COLO668 (cell line): ENCODE measurements at regions not wholly inside any gene's neighbourhood (a gene's known extent, or its start where the extent isn't known, plus 50 kb on each side); places are given as distances from the start of the nearest gene placed in this dataset.
"Not testable (repeated sequence)": the region's sequence is repeated elsewhere in the genome, so short reads cannot be mapped to it uniquely, and the experiment has no call there.

Source experiments
- DNase-seq: peaks from one replicate; lab custom pipeline; 2025; ENCODE audit not compliant: unreplicated experiment; lab: John Stamatoyannopoulos, UW

DNA sequence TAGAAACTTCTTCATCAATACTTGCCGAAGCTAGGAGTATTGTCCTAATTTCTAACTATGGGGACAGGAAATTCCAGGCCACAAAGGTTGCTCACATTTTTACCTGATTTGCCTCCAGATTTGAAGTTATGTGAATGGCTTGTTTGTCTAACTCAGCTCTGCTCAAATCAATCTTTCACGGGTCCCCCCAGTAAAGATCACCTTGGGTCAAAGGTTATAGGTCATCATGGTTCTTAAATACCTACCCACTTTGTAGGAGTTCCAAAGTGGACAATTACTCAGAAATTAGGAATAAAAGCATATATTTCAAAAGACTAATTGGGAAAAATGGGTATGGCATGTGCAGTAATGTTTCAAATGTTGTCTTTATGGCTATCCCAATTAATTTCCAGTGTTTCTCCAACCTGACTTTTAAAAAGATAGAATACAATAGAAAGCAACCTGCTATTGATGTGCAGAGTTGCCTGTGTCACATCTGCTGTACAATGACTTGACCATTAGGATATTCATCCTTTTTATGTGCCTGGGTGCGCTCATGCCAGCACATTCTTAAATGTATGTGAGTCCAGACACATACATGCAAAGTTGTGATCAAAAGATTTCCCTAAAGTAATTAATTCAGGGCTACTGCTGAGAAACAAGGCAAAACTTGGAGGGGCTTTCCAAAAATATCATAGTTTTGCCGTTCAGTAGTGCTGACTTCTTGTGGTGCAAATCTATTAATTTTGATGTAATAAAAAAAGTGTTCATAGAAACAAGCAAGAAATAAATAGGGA is 126.1 kb downstream of the MYCN start:
- DNase-seq, result no peak

- not testable (repeated sequence) for DNase-seq
Measured at GRCh38 chr2:16065272-16066069, 125.1 kb downstream of the MYCN start.

GRCh38 chr2:16064745-16065144 is 124.4 kb downstream of the MYCN start:
- DNase-seq, result no peak

GRCh38 chr2:16063955-16064633 is 123.7 kb downstream of the MYCN start:
- no peak for DNase-seq

DNA sequence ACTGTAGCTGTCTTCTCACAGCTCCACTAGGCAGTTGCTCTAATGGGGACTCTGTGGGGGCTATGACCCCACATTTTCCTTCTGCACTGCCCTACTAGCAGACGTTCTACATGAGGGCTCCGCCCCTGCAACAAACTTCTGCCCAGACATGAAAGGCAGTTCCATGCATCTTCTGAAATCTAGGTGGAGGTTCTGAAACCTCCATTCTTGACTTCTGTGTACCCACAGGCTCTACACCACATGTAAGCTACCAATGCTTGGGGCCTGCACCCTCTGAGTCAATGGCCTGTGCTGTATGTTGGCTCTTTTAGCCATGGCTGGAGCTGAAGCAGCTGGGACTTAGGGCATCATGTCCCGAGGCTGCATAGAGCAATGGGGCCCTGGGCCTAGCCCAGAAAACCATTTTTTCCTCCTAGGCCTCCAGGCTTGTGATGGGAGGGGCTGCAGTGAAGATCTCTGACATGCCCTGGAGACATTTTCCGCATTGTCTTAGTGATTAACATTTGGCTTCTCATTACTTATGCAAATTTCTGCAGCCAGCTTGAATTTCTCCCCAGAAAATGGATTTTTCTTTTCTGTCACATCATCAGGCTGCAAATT is 123.0 kb downstream of the MYCN start:
- no peak for DNase-seq

DNA sequence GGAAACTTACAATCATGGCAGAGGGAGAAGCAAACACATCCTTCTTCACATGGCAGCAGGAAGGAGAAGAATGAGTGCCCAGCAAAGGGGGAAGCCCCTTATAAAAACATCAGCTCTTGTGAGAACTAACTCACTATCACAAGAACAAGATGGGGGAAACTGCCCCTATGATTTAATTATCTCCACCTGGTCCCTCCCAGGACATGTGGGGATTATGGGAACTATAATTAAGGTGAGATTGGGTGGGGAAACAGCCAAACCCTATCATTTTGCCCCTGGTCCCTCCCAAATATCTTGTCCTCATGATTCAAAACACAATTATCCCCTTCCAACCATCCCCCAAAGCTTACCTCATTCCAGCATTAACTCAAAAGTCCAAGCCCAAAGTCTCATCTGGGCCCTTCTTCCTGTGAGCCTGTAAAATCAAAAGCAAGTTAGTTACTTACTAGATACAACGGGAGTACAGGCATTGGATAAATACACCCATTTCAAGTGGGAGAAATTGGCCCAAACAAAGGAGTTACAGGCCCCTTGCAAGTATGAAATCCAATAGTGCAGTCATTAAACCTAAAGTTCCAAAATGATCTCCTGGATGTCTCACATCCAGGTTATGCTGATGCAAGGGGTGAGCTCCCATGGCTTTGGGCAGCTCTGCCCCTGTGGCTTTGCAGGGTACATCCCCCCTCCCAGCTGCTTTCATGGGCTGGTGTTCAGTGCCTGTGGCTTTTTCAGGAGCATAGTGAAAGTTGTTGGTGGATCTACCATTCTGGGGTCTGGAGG is 122.3 kb downstream of the MYCN start:
- DNase-seq, result no peak

DNA sequence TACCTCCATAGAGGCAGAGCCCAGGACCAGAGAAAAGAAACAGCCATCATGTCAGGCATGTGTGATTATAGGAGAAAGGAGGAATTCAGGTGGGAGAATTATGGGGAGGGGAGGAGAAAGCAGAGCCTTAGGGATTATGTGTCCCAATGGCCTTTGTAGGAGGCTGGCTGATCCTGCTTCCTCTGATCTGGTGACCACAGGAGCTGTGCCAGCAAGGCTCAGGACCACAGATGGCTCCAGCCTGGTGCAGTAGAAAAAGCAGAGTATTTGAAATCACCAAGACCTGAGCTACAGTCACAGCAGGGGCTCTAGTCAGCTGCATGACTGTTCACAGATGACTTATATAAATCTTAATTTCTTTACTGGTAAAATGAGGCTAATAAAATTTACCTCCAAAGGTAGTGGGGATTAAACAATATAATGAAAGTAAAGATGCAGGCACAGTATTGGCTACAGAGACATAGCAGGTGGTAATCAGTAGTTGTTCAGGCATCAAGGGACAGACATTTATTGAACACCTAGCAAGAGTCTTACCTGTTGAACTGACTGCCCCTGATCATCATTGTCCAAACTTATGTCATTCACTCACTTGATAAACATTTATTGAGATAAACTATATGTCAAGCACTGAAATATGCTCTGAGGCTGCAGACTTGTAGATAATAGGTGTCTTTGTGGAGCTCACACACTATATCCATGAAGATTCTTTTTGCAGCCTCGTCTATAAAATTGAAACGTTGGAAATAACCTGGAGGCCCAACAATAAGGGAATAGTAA is 121.3 kb downstream of the MYCN start:
- DNase-seq, result no peak

DNA sequence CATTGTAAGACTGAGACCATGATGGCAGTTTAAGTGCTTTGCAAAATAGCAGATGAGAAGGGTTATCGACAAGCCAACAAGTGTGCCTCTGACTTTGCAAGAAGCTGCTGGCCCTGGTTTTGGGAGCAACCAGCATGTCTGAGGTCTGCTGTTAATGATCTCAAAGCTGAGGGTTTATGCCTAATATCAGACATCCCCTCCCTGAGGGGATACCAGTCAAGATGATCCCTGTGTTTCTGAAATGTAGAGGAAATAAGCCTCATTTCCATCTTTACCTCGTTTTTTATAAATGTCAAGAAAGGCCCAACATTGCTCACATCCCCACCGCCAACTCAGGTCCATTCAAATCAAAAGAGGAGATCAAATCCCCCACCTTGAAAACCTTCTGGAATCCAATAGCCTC is 120.6 kb downstream of the MYCN start:
- no peak for DNase-seq

DNA sequence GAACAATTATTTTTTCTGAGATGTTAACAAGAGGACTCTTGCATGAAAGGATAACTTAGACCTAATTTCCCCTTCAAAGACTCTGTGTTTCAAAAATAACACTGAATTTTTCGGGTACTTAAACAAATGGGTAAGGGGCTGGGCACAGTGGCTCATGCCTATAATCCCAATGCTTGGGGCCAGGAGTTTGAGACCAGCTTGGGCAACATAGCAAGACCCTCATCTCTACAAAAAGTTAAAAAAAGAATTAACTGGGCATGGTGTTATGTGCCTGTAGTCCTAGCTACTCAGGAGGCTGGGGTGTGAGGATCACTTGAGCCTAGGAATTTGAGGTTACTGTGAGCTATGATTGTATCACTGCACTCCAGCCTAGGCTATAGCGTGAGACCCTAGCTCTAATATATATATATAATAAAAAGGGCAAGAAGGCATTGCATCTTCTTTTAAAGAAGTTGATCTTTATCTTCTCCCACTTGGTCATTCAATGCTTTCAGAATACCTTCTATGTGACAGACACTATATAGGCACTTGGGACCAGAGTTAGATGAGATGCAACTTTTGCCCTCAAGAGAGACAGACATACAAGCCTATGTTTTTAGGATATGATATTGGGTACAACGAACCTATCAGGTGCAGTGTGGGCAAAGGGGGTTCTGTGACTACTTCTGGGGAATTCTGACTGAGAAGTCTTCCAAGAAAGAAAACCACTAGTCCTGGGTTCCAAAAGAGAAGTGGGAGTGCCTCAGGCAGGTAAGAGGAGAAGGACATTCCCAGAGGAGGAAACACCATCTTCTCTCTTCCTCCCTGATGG is 120.0 kb downstream of the MYCN start:
- no peak for DNase-seq

DNA sequence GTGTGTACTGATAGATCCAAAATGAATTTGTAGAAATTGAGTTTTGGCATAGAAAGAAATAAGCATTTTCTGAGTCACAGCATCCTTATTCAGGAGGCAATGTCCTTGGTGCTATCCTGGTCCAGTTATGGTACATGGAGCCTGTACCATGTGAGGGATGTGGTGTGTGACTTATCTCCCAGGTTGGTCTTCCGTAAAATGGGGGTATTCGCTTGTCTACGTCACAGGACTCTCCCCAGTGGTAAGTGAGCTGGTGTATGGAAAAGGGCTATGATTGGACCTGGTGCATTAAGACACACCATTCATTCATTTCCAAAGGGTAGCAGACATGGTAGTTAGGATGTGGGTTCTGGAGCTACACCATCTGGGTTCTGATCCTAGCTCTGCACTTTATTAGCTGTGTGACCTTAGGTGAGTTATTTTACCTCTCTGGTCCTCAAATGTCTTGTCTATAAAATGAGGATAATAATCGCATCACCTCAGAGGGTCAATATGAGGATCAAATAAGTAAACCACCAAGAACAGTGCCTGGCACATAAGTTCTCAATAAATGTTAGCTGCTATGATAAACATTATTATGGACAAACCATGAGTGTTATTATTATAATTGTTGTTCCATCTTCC is 119.2 kb downstream of the MYCN start:
- no peak for DNase-seq

GRCh38 chr2:16058747-16059358 is 118.5 kb downstream of the MYCN start:
- no peak for DNase-seq

DNA sequence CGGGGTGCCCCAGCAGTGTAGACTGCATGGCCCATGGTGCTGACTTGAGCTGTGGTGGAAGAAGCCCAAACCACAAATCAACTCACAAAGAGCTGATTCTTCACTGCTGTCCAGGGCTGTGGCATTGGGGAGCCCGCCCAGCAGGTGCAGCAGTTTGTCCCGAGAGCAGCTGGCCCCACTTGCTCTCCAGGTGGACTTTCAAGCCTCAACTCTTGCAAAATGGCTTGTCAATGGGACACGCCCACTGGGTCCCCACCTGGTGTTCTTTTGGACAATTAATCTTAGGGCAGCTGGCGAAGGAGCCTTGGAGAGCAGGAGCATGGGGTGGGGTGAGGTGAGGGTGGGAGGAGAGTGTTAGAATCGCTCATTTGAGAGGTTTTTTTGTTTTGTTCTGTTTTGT is 117.9 kb downstream of the MYCN start:
- peak; percentile 51 for DNase-seq

- DNase-seq, result no peak
Measured at GRCh38 chr2:16057661-16058060, 117.3 kb downstream of the MYCN start.

GRCh38 chr2:16055848-16056580 is 115.7 kb downstream of the MYCN start:
- DNase-seq, result no peak

GRCh38 chr2:16053437-16054257 is 113.3 kb downstream of the MYCN start:
- DNase-seq, result no peak

DNA sequence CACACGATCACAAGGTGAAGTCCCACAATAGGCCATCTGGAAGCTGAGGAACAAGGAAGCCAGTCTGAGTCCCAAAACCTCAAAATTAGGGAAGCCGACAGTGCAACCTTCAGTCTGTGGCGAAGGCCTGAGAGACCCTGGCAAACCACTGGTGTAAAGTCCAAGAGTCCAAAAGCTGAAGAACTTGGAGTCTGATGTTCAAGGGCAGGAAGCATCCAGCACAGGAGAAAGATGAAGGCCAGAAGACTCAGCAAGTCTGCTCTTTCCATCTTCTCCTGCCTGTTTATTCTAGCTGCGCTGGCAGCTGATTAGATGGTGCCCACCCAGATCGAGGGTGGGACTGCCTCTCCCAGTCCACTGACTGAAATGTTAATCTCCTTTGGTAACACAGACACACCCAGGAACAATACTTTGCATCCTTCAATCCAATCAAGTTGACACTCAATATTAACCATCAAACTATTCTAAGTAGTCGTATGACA is 112.3 kb downstream of the MYCN start:
- DNase-seq, result not testable (repeated sequence)
